ENCODE measurements at regions not wholly inside any gene's neighbourhood (a gene's known extent, or its start where the extent isn't known, plus 50 kb on each side); places are given as distances from the start of the nearest gene placed in this dataset.
"Not testable (repeated sequence)": the region's sequence is repeated elsewhere in the genome, so short reads cannot be mapped to it uniquely, and the experiment has no call there.

GRCh38 chr2:219844401-219845091, 217.1 kb downstream of the SLC4A3 start:
- FAIRE-seq = no peak

DNA sequence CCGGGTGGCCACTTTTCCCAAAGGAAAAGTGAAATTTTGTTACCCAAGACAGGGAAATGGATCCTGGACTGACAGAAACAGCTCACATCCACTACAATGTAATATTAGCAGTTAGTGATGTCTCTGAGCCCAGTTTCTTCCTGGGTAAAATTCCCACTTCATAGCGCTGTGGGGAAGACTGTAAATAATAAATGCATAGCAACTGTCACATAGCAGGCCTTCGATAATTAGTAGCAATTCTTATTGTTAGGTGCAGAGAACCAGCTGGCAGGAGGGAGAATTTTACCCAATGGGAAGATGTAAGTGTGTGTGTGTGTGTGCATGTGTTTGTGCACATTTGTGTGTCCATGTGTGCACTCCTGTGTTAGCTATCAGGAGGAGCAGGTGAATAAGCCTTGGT, 221.5 kb downstream of the SLC4A3 start:
- no peak for FAIRE-seq

DNA sequence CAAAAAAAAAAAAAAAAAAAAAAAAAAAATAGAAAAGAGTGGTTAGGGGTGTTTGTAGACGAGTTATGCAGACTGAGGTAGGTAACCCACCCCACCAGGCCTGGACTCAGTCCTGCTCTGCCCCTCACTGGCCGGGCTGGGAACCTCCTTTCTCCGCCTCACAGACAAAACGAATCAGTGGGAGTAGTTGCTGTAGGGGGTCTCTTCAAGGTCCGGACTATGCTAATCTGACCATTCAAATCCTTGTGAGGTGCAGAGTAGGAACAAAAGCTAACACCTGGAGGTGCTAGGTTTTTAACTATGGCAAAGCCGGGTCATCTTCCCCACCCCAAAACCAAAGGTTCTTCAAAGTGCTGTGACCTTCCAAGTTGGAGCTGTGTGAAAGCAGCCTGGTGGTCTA, 223.7 kb downstream of the SLC4A3 start:
- no peak for FAIRE-seq

DNA sequence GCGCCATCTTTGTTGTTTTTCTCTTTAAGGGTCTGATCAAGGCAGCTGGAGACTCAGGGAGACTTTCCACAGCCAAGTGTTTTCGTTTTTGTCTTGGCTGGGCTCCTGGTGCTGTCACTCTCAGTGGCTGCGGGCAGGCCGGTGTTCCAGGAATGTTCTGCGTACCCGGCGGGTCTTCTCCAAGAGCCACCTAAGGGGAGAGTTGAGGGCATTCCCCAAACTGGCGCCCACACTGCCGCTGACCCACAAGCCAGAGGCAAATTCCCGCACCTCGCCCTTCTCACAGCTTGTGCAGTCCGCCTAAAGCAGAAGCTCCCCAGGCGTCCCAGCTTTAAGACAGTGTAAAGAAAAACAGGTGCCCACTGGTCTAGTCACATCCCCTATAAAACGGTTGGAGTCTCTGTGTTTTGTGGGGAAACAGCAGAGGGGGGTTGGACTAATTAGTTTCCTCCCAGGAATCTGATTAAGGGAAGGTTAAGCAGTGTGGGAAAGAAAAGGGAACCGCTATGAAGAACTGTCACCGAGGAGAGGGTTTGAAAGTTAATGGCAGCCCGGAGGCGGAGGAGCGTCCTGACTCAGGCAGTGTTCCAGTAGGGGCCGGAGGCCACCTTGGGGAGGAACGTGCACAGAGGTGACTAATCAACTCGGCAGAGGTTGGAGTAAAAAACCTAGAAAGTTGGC, 224.5 kb downstream of the SLC4A3 start:
- FAIRE-seq = no peak

DNA sequence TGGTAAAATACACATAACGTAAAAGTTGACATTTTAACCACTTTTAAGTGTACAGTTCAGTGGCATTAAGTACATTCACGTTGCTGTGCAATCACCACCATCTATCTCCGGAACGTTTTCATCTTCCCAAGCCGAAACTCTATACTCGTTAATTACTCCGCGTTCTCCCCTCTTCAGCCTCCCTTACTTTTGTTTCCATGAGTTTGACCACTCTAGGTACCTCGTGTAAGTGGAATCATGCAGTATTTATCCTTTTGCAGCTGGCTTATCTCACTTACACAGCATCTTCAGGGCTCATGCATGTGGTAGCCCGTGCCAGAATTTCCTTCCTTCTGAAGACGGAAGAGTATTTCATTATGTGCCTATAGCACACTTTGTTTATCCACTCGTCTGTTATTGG, 225.2 kb downstream of the SLC4A3 start:
- no peak for FAIRE-seq

DNA sequence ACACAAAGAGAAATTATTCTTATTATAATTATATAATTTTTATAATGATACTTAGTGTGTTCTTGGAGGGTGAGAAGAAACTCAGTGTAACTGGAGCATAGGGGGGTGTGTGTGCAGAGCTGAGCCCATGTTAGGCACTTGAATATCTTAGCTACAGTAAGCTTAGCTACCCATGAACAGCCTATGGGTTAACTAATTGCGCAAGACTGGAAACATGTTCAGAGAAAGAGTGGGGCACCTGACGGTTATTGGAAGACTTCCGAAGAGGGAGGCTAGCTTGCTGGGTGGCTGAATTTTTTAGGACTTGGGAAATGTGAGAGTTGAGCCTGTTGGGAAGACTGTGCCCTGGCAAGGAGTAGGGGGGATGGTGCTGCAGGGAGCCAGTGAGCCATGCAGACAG, 229.2 kb downstream of the SLC4A3 start:
- no peak for FAIRE-seq

GRCh38 chr2:219857751-219858150, 230.3 kb downstream of the SLC4A3 start:
- FAIRE-seq = no peak

GRCh38 chr2:219861307-219861706, 233.9 kb downstream of the SLC4A3 start:
- no peak for FAIRE-seq

- no peak for FAIRE-seq
Observed at GRCh38 chr2:219864154-219864553, 236.7 kb downstream of the SLC4A3 start.

- no peak for FAIRE-seq
Observed at GRCh38 chr2:219868635-219869034, 241.2 kb downstream of the SLC4A3 start.

DNA sequence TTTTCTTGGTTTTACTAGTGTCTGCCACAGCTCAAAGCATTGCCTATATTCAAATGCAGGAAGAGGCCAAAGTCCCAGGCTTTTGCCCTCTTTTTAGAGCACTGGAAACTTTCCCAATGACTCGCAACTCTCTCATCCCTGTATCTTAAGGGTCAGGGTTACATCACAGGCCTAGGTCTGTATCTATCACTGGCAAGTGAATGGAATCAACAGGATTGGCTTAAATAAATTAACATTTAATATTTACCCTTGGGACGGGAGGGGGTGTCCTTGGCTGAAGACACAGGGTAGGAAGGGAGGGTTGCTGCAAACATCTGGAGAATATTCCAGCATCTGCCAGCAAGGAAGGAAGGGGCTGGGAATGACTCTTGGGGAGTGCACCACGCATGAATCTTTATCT, 242.6 kb downstream of the SLC4A3 start:
- FAIRE-seq = no peak

DNA sequence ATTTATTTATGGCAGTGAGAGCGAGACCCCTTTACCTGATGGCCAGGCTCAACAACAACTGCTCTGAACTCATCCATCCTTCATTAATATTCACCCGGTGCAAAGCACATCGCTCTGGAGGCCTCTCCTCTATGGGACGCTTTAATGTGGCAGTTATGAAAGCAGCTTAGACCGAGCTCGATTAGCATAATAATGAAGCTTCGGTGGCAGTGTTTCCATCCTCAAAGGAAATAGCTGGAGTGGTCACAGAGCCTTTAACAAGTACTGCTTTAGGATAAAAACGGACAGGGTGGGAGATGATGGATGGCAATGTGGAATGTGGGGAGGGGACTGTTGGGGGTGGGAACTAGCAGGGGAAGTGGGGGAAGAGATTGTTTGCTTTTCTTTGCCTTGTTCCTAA, 243.9 kb downstream of the SLC4A3 start:
- no peak for FAIRE-seq

DNA sequence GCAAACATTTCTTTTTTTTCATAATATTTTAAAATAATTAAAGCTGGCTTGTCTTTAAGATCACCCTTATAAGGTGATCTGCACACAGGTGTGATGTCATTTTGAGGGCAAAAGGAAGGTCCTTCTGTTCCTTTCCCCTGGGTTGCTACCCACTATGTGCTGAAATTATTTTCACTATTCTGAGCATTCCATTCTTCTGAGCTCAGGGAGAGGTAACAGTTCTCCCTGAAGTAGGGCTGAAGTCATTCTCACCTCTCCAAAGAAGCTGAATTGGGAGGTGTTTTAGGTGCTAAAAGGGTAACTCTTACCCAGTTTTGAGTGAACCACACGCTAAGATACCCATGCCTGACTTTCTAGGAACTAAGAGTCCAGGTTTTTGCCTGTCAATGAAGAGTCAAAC, 247.6 kb downstream of the SLC4A3 start:
- FAIRE-seq = no peak

GRCh38 chr2:219875986-219876385, 248.6 kb downstream of the SLC4A3 start:
- not testable (repeated sequence) for FAIRE-seq

- FAIRE-seq = no peak
Observed at GRCh38 chr2:219876931-219877330, 249.5 kb downstream of the SLC4A3 start.

- no peak for FAIRE-seq
Observed at GRCh38 chr2:219877728-219878127, 250.3 kb downstream of the SLC4A3 start.

DNA sequence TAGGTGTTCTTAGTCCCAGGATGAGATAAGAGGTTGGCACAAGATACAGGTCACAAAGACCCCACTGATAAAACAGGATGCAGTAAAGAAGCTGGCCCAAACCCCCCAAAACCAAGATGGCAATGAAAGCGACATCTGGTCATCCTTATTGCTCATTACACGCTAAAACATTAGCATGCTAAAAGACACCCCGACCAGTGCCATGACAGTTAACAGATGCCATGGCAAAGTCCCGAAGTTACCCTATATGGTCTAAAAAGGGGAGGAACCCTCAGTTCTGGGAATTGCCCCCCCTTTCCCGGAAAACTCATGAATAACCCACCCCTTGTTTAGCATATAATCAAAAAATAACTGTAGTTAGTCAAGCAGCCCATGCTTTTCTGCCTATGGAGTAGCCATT, 251.1 kb downstream of the SLC4A3 start:
- no peak for FAIRE-seq

DNA sequence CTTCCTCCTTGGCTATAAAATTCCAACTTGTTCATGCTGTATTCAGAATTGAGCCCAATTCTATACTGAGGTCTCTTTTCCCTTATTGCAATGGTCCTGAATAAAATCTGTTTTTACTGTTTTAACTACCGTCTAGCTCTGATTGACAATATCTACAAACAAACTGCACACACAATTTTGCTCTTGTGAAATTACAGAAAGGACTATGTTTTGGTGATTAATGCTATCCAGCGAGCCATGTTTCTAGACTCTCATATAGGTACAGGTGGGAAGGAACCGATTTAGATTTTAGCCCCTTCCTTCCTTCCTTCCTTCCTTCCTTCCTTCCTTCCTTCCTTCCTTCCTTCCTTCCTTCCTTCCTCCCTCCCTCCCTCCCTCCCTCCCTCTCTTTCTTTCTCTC, 254.4 kb downstream of the SLC4A3 start:
- no peak for FAIRE-seq

DNA sequence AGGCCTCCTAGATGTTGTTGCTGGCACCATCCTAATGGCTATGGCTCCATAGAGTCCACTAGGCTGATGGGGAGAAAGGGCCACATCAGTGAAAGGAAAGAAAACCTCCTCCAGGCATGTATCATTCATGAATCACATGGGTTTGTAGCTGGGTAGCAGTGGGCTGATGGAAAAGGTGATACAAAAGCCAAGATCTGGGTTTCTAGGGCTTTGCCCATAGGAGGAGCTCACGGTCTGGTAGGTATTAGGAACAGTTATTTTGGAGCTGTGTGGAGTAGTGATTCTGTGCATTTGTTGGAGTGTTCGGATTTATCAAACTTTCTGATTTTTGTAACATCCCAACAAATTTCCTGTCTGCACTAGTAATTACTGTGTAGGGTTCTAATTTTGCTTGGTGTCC, 259.2 kb downstream of the SLC4A3 start:
- no peak for FAIRE-seq

GRCh38 chr2:219887870-219888269, 260.4 kb downstream of the SLC4A3 start:
- FAIRE-seq = no peak

DNA sequence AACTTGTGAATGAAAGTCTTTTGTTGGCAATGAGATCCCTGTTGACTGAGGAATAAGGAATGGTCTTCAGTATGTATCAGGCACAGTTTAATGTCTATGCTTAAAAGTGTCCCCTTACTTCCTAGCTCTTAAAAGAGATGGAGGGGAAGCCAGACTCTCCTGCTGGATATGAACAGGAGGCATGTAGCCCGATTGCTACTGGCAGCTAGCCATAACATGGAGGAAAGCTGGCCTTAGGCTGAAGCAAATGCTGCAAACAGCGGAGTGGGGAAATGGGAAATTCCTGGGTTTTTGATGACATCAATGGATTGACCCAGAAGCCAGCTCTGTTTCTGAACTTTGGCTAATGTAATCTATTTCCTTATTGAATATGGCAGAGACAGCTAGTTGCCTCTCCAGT, 266.1 kb downstream of the SLC4A3 start:
- FAIRE-seq = no peak

GRCh38 chr2:219897456-219897855, 270.0 kb downstream of the SLC4A3 start:
- no peak for FAIRE-seq

GRCh38 chr2:219901155-219901554, 273.7 kb downstream of the SLC4A3 start:
- FAIRE-seq = no peak

GRCh38 chr2:219902891-219903552, 275.6 kb downstream of the SLC4A3 start:
- no peak for FAIRE-seq
